GM18951 (cell line): ENCODE measurements at regions not wholly inside any gene's neighbourhood (a gene's known extent, or its start where the extent isn't known, plus 50 kb on each side); places are given as distances from the start of the nearest gene placed in this dataset.

Source experiments
- POLR2A ChIP-seq: IDR thresholded peaks from 4 replicates; pipeline ENCODE4 v1.6.1; 2011; ENCODE audit warnings: mild to moderate bottlenecking; ENCODE audit not compliant: insufficient read length, insufficient read depth; ENCODE audit errors: extremely low read depth
- in situ Hi-C: fragments of 300-500 bp; cut with MboI; formaldehyde crosslinking; loops from one replicate; pipeline ENCODE4 v1.12.0; 2022; ENCODE audit warnings: low sequenced_read_pairs, mixed read lengths, inconsistent platforms; ENCODE audit not compliant: unreplicated experiment

- no peak for TF ChIP-seq POLR2A
- in situ Hi-C loops = no loop called here
Measured at GRCh38 chr13:44019651-44020050, 139.9 kb downstream of the LACC1 start.

GRCh38 chr13:44021422-44021821, 141.7 kb downstream of the LACC1 start:
- in situ Hi-C loops = no loop called here
- TF ChIP-seq POLR2A = no peak

- TF ChIP-seq POLR2A = no peak
- in situ Hi-C loops = no loop called here
Measured at GRCh38 chr13:44022196-44022595, 142.5 kb downstream of the LACC1 start.

GRCh38 chr13:44024167-44024845, 144.6 kb downstream of the LACC1 start:
- no peak for TF ChIP-seq POLR2A
- in situ Hi-C loops = no loop called here

DNA sequence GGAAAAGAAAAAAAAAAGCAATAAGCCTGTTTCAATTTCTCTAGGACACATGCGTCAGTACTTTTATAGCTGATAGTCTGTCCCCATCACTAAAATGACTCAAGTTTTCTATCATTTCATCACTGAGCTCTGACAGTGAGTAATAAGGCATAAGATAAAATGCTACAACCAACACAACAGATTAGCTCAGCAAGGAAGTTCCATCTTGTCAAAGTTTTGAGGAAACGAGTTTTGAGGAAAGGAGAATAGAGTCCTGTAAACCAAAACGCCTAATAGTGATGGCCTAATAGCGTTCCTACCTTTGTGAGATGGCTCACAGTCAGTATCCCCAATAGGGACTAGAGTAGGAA, 145.1 kb downstream of the LACC1 start:
- TF ChIP-seq POLR2A = no peak
- in situ Hi-C loops = no loop called here

GRCh38 chr13:44026194-44026593, 146.5 kb downstream of the LACC1 start:
- in situ Hi-C loops = no loop called here

DNA sequence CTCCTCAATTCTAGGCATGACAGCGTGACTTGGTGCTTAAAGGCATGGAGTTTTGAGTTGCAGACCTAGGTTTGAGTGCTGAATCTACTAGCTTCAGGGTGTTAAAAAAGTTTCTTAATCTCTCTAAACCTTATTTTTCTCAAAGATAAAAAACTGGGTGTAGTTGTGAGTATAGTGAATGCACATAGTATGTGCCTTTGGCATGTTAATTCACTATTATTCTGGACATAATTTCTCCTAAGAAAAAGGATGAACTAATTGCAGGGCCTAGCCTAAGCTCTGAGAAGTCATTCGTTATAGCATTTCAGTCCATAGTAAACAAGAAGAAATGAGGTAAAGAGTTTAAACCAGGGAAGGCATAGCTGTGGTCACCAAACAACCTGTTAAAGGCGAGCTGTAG, 149.0 kb downstream of the LACC1 start:
- in situ Hi-C loops = no loop called here
- no peak for TF ChIP-seq POLR2A

More at GRCh38 chr13:44026194-44026593, 146.5 kb downstream of the LACC1 start:
- no peak for TF ChIP-seq POLR2A

DNA sequence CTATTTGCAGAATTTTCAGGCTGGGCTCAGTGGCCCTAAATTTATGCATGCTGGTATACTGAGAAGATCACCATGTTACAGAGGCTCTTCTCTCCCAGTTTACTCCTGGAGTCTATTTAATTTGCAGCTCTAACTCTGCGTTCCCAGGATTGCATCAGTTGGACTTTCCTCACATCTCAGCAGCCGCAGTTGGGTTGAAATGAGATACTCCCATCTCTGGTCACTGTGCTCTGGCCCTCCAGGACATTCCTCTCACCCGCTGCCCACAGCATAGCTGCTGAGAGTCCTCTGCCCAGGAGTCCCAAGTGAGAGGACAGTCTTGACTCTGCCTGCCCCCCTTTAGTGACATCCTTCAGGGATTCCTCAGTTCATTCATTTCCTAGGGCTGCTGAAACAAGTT, 150.9 kb downstream of the LACC1 start:
- in situ Hi-C loops = no loop called here
- TF ChIP-seq POLR2A = no peak

DNA sequence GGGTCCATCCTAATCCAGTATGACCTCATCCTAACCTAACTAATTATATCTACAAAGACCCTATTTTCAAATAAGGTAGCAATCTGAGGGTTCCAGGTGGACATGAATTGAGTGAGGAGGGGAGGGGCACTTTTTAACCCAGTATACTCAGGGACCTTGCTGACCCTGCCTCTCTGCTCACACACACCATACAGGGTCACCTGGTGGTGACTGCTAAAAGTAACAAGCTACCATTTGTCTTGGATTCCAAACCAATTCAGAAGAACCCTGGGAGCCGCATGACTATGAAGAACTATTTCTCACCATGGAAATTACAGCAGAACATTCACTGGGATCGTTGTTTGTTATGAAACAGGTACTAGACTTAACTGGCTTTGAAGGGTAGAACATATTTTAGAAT, 151.9 kb downstream of the LACC1 start:
- no peak for TF ChIP-seq POLR2A
- in situ Hi-C loops = no loop called here

- in situ Hi-C loops = no loop called here
- TF ChIP-seq POLR2A = no peak
Measured at GRCh38 chr13:44032802-44033201, 153.1 kb downstream of the LACC1 start.

- TF ChIP-seq POLR2A = no peak
- in situ Hi-C loops = no loop called here
Measured at GRCh38 chr13:44035400-44035799, 155.7 kb downstream of the LACC1 start.

DNA sequence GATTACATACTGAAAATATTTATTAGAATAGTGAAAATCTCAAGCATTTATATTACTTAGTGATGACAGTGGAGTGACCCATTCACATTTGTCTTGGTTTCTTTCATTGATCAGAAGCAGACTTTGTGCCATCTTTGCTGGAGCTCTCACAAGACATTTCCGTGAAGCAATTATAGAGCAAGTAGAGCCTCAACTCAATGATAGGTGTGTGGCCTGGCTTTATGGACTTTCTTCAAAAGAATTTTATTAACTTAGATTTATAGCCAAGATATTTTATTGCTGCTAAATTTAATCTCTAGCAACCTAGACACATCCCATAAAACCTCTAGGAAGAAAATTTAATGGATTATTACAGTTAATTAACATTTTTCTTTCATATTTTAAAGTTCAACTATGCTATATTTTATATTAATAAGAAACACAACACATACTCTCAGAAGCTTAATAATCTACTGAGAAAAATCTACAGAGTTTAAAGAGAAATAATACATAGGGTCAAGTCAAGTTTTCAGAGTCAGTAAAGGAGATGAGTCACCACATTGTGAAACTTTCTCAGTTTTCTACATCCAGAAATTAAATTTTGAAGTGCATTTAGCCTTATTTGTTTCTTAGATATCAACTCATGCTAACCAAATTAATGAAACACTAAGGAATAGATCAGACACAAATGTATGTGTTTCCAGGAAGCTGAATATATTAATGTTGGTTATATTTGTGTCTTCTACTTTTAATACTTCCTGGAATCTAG, 160.5 kb downstream of the LACC1 start:
- in situ Hi-C loops = no loop called here
- no peak for TF ChIP-seq POLR2A

DNA sequence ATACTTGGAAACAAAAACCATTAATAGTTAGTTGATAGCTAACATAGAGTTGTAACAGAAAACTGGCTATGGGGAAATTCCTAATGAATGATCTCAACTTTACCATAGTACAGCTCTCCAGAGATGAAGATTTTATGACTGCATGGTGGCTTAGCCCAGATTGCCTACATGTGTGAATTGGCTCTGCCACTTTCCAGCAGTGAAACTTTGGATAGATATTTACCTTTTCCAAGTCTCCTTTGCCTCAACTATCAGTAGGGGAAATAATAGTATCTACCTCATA, 161.1 kb downstream of the LACC1 start:
- TF ChIP-seq POLR2A = no peak
- in situ Hi-C loops = no loop called here

DNA sequence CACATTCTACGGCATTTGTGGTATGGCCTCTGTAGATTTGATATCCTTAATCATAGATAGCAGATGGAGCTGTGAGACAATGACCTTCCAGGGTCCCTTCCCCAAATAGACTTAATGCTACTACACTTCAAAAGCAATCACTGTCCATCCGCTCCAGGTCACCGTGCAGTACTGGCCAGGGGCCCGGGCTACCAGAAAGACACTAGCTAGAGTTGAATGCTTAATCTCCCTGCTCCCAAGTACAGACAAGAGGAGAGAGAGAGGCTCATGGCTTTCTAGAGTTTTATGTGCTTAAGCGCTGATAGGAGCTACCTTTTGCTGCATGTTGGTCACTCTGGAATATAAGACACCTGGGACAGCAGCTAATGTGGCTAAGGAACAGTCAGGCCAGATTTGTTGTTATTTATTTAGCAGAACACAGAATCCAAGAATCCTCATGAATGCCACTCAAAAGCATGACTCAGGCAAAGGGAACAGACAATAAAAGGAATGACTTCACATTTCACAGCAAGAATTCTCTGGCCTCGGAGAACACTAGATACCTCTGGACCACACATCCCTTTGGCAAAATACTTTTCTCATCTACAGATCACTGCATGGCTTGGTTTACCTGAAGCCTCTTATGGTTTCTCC, 165.0 kb downstream of the LACC1 start:
- in situ Hi-C loops = no loop called here
- TF ChIP-seq POLR2A = no peak
